SK-N-SH treated with all-trans-retinoic acid at 6 μM for 48 hours (cell line): ENCODE measurements at regions not wholly inside any gene's neighbourhood (a gene's known extent, or its start where the extent isn't known, plus 50 kb on each side); places are given as distances from the start of the nearest gene placed in this dataset.

Experiments
- ARNTL ChIP-seq: fragments of 450-650 bp; formaldehyde crosslinking; IDR thresholded peaks from 2 replicates; pipeline ENCODE4 v1.5.0; 2020; ENCODE audit warnings: low read depth, mild to moderate bottlenecking, moderate library complexity, borderline replicate concordance
- BACH2 ChIP-seq: fragments of 250-450 bp; sonication (Bioruptor Pico); IDR thresholded peaks from 2 replicates; pipeline ENCODE4 v1.9.0; 2021; ENCODE audit warnings: mild to moderate bottlenecking, borderline replicate concordance
- ESRRG ChIP-seq: fragments of 250-450 bp; sonication (Bioruptor Pico); IDR thresholded peaks from 2 replicates; pipeline ENCODE4 v1.6.1; 2021; ENCODE audit warnings: mild to moderate bottlenecking
- PATZ1 ChIP-seq: fragments of 250-450 bp; sonication (Bioruptor Pico); IDR thresholded peaks from 2 replicates; pipeline ENCODE4 v1.8.0; 2020; ENCODE audit warnings: mild to moderate bottlenecking, moderate library complexity, borderline replicate concordance
- PPARA ChIP-seq: fragments of 250-450 bp; sonication (Bioruptor Pico); IDR thresholded peaks from 2 replicates; pipeline ENCODE4 v1.5.0; 2020; ENCODE audit warnings: mild to moderate bottlenecking, borderline replicate concordance
- RARB ChIP-seq: fragments of 250-450 bp; sonication (Bioruptor Pico); IDR thresholded peaks from 2 replicates; pipeline ENCODE4 v1.8.0; 2021; ENCODE audit warnings: mild to moderate bottlenecking, moderate library complexity
- TCF4 ChIP-seq: fragments of 250-450 bp; sonication (Bioruptor Pico); IDR thresholded peaks from 2 replicates; pipeline ENCODE4 v1.8.0; 2021; ENCODE audit warnings: mild to moderate bottlenecking, moderate library complexity, borderline replicate concordance
- ZC3H10 ChIP-seq: fragments of 250-450 bp; sonication (Bioruptor Pico); IDR thresholded peaks from 2 replicates; pipeline ENCODE4 v1.5.1; 2021; ENCODE audit warnings: mild to moderate bottlenecking, moderate library complexity
- ZFP3 ChIP-seq: fragments of 250-450 bp; sonication (Bioruptor Pico); IDR thresholded peaks from 2 replicates; pipeline ENCODE4 v1.5.0; 2020; ENCODE audit warnings: mild to moderate bottlenecking, moderate library complexity
- ZFP30 ChIP-seq: fragments of 450-650 bp; formaldehyde crosslinking; IDR thresholded peaks from 2 replicates; pipeline ENCODE4 v1.5.0; 2022; ENCODE audit warnings: mild to moderate bottlenecking, moderate library complexity
- ZNF70 ChIP-seq: fragments of 450-650 bp; formaldehyde crosslinking; IDR thresholded peaks from 2 replicates; pipeline ENCODE4 v1.5.0; 2020; ENCODE audit warnings: mild to moderate bottlenecking, moderate library complexity
- ZNF8 ChIP-seq: fragments of 450-650 bp; formaldehyde crosslinking; IDR thresholded peaks from 2 replicates; pipeline ENCODE4 v1.5.0; 2020; ENCODE audit warnings: mild to moderate bottlenecking, moderate library complexity

DNA sequence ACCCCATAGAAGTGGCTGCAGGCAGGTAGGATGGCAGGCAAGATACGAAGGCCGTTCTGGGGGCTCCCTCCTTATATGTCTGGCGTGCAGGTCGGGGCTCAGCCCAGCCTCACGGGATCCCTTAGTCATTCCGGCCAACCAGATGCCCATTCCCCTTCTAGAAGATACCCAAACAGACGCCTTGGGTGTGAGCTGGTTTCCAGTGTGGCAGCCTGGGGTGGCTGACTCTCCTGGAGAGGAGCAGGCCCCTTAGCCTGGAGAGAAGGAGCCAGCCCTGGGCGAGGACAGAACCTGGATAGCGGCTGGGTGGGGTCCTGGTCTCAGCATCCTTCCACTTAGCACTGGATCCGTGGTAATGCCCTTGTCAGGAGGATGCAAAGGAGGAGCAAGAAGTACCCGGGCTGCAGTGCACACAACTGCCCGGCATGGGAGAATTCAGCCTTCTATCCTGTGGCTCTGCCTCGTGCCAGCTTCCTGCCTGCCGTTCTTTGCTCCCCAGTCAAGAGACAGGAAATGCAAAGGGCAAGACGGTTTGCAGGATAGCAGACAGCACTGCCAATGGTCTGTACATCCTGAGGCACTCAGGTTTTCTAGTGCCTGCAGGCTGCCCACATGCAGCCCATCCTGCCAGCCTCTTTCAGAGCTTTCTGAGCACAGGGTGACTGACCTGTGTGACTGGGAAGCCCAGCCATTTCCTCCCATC, 56.7 kb upstream of the WASF3 start:
- TF ChIP-seq ZNF8 (no peak), ZFP3 (CRISPR knock-in tag) (no peak), ARNTL (CRISPR knock-in tag) (no peak), ZFP30 (CRISPR knock-in tag) (no peak), PATZ1 (no peak), ZC3H10 (CRISPR knock-in tag) (no peak), TCF4 (CRISPR knock-in tag) (no peak), ESRRG (CRISPR knock-in tag) (no peak), BACH2 (CRISPR knock-in tag) (no peak), RARB (CRISPR knock-in tag) (no peak), ZNF70 (no peak), PPARA (CRISPR knock-in tag) (no peak)
